Epithelial cell of prostate (primary cell): ENCODE measurements at regions not wholly inside any gene's neighbourhood (a gene's known extent, or its start where the extent isn't known, plus 50 kb on each side); places are given as distances from the start of the nearest gene placed in this dataset.

ENCODE experiments used
- DNase-seq: peaks from one replicate; pipeline ENCODE4 v3.0.0-alpha.2; 2011; ENCODE audit warnings: low read depth, low spot score
- H3K27ac ChIP-seq: fragments of 450-650 bp; 2 replicates; pipeline ENCODE4 v1.5.1; 2017; ENCODE audit warnings: mild to moderate bottlenecking

DNA sequence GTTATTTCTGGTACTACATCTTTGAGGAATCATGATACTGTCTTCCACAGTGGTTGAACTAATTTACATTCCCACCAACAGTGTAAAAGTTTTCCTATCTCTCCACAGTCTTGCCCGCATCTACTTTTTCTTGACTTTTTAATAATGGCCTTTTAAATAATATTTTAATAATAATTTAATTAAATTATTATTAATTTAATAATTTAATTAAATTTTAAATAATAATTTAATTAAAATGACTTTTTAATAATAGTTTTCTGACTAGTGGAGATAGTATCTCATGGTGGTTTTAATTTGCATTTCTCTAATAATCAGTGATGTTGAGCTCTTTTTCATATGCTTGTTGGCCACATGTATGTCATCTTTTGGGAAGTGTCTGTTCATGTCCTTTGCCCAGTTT is 1395.0 kb upstream of the ADGRL3 start:
- DNase-seq, result no peak
- no peak overlapping the region for H3K27ac ChIP-seq

DNA sequence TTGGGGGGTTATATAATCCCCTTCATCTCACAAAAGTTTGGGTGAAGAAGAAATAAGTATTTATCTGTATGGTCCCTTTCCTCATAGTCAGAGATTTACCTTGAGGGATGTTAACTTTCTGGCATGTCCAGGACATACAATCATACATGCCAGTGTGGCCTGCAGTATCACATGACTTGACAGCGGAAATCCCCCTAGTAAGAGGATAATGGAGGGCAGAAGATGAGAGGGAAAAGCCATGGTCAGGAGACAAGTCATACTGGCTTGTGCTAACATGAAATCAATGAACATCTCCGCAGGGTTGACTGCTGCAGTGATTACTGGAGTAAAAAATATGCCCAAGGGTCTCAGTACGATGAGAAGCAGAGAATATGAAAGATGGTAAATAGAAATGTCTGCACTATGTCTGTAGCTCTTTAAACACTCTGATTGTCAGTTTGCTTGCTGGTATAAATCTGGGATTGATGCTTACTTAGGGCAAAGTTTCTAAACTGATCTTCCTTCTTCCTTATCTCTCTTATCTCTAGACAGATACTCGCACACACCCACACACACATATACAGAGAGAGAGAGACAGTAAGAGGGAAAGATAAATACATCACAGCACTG is 1385.6 kb upstream of the ADGRL3 start:
- no peak overlapping the region for H3K27ac ChIP-seq
- DNase-seq, result no peak

DNA sequence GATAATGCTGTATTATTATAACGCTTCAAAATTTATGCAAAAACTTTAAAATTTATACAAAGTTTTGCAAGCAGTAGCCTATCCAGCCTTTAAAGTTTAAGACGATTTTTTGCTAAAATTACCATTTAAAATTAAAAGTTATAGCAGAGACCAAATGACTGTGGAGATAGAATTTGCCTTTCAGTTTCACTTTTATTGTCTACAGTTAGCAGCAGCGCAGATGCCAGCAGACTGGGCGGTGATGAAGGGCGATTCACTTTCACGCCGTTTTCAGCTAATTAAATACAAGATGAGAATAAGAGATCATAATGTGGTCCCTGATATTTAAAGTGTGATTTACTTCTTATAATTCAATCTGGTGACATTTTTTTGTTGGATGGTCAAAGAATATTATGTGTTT is 1381.5 kb upstream of the ADGRL3 start:
- DNase-seq, result no peak
- no peak overlapping the region for H3K27ac ChIP-seq

DNA sequence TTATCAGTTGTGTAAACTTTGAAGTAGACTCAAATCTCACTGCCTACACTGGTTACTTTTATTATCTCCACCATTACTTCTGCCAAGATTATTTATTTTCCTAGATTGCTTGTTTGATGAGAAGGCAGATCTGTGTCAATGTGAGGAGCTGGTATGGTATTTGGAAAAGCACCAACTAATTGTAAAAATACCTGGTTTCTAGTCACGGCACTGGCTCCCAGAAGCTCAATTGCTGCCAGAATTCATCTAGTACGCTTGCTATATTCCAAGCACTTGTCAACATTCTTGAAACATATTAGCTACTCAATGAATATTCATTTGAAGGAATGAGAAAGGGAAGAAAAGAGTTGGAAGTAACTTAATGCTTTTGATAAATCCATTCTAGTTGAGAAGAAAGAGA is 1376.8 kb upstream of the ADGRL3 start:
- no peak overlapping the region for H3K27ac ChIP-seq
- no peak for DNase-seq

DNA sequence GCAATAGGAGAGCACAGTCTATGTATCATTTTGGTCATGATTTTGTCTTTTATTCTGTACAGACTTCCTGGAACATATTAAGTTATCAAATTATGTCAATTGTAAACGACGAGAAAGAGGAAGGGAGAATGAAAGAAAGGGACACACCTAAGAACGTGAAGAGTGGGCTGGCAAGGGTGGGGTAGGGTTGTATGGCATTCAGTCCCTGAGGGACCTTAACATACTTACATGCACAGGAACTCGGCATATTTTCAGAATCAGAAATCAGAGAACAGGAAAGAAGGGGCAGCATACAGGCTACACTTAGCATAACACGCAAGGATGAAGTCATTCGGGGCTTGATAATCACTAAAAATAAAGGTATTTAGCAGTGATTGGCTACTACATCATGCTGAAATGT is 1375.0 kb upstream of the ADGRL3 start:
- DNase-seq, result no peak
- H3K27ac ChIP-seq, result no peak overlapping the region

DNA sequence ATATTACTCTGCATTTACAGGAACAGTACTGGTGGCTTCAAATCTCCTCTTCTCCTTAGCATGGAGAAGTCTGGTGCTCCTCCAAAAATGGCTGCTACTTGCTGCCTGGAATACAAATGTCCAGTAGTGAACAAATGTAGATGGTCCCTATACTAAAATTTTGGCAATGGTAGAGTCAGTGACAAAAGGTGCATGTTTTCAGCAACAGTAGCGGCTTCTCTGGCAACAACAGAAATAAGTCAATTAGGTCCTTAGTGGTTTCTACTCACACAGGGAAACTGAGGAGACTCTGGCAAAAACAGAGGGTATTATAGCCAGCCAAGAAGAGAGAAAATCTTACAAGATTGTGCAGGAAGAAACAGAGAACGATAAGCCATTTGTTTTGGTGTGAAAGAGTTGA is 1368.4 kb upstream of the ADGRL3 start:
- no peak for DNase-seq

DNA sequence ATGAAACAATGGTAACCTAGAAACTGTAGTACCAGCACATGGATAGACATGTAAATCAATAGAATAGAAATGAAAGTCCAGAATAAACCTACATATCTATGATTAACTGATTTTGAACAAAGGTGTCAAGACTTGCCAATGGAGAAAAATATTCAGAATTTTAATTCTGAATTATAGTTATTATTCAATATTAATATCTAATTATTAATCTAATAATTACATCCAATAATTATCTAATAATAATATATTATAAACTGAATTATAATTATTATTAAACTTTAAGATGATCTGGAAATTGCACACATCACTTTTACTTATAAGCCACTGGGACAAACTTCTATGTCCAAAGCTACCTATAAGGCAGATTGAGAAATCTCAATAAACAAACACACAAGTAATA is 1365.2 kb upstream of the ADGRL3 start:
- DNase-seq, result no peak

More for the DNA sequence above, 1368.4 kb upstream of the ADGRL3 start:
- no peak overlapping the region for H3K27ac ChIP-seq

DNA sequence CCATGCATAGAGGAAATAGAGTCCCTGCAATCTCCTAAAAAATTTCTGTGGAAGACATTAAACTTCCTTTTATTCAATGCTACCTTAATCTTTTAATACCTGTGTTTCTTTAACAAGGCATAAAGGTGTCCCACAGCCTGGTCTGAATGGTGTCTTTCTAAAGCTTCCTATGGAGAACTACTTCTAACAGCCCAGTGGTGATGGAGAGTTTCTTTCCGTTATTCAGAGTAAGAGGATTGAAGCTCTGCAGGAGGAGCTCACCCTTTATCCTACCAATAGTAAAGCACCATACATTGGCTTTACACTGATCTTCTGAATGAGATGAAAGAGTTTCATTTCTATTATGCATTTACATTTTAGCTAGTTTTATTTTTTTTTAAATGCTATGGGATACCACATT is 1362.4 kb upstream of the ADGRL3 start:
- DNase-seq, result no peak
- H3K27ac ChIP-seq, result no peak overlapping the region

More for the DNA sequence above, 1365.2 kb upstream of the ADGRL3 start:
- no peak overlapping the region for H3K27ac ChIP-seq

DNA sequence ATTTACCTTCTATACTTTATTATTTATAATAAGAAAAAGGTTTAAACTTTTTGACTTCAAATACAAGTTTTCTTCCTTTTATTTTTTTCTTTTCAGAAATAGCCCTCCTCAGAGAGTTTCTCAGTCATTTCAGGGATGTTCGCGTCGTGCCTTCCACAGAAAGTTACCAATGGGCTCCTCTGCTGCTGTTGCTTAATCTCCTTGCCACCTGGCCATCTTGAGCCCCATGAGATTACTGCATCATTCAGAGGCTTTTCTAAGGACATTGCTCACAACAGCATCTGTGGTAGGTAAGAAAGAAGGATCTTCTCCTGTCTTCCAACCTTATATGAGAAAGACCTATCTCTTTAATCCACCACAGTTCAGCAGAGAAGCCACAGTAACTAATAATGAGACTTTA is 1361.9 kb upstream of the ADGRL3 start:
- H3K27ac ChIP-seq, result no peak overlapping the region
- DNase-seq, result no peak

DNA sequence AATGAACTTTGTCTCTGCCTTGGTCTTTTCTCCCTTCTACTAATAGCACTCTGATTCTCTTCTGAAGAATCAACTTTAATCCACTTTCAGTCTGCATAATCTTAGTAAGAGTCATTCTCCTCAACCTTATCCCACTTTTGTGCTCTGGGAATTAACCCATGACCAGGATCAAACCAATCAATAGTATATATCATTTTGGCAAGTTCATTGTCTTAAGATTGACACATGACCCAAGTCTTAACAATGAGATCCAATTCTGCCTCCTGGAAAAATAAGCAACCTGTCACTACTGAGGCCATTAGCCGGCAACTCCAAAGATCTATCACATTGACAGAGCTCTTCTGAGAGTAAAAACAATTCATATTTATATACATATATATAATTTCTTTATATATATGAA is 1358.4 kb upstream of the ADGRL3 start:
- no peak overlapping the region for H3K27ac ChIP-seq
- DNase-seq, result no peak

DNA sequence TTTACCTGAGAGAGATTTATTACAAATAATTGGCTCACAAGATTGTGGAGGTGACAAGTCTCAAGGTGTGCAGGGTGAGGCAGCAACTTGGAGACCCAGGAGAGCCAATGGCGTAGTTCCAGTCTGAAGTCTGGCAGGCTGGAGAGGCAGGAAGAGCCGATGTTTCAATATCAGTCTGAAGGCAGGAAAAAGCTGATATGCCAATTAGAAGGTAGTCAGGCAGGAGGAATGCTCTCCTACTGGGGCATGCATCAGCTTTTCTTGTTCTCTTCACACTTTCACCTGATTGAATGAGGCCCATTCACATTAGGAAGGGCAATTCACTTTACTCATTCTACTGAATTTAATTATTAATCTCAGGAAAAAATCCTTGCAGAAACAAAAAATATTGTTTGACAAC is 1351.7 kb upstream of the ADGRL3 start:
- H3K27ac ChIP-seq, result no peak overlapping the region
- no peak for DNase-seq

DNA sequence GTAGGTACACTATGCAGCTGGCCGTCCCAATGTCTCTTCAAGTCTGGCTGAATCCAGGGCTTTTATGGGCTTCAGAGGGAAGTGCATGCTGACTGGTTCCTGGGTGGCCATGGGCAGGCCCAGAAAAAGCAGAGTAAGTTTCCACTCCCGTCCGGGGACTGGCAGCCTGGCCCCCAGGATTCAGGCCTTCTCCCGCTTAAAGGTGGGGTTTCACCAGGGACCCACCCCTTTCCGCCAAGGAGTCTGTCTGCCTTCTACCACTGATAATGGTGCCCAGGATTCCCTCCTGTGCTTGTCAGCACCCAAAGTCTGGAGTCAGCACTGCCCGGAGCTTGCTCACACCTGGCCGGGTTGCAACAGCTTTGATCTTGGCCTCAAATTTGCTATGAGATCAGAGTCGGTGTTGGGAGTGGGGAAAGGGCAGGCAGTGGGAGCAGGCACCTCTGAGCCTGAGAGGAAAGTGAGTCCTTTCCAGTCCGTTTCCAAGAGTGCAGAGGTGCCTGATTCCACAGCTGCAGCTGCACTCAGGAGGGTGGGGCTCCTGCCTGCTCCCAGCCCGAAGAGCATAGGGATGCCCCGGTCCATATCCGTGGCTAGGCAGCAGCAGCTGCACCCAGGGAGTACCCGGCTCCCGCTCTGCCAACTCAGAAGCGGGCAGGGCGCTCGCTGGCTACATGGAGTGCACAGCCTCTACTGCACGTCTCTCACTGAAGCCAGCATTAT is 1344.3 kb upstream of the ADGRL3 start:
- no peak for DNase-seq
- no peak overlapping the region for H3K27ac ChIP-seq

DNA sequence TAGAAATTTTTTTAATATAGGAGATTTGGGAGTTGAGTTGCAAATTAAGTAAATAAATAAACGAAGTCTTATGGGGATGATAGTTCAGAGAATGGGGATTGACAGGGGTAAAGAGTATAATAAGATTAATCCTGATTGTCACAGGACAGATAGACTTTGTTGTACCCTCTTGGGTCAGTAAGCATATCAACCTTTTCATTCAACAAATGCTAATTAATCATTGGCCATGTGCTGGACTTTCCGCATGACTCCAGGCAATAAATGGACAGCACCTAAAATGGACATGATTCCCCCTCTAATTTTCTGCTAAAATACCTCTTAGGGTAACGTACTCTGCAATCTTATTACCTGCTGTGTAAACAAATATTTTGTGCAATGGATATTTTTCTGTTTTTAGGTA is 1331.1 kb upstream of the ADGRL3 start:
- H3K27ac ChIP-seq, result no peak overlapping the region
- no peak for DNase-seq

DNA sequence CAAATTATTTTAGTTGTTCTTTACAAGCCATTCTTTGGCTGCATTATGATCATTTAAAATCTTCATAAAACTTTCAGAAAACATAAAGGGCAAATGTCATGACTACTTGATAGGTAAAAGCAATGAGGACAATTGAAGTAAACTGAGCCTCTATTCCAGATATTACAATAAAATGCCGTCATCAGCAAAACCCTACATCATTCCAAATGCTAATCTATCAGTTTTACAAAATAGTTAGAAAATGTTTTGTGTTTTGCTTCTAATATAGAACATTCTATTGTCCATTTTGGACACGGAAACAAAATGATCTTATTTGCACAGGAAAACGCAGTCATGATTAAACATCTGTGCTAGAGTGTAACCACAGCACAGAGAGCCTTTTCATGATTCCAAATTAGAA is 1330.6 kb upstream of the ADGRL3 start:
- DNase-seq, result no peak
- no peak overlapping the region for H3K27ac ChIP-seq

DNA sequence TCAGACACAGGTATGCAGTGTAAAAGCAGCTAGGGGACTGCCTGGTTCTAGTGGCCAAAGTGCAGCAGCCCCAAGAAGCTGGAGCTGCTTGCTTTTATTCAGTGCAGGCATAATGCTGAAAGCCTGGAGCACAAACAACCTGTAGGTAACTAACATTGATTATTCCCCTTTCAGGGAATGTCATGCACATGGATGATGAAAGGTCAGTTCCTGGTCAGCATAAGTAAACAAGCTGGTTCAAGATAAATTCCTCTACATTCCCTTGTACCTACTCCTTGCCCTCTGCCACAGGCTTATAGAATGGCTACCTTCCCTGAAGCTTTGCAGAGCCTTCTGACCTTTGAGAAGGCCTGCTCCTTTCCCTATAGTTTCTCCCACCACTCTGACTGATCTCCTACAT is 1318.5 kb upstream of the ADGRL3 start:
- DNase-seq, result no peak
- H3K27ac ChIP-seq, result no peak overlapping the region

DNA sequence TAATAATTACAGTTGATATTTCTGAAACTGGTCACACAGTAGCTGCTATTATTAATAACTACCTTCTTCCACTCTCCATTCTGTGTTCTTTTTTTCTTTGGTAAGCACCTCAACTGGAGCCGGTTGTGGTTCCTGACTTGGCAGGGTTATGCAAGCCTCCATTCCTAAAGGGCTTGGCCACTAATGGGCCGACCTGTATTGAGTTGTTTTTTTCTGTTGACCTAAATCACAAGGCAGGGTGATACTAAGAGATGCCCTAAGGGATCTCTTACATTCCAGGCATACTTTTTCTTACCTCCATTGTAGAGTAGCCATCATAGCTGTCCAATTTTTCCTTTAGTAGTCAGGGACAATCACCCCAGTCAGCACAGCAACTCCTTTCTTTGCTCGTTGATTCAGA is 1295.8 kb upstream of the ADGRL3 start:
- H3K27ac ChIP-seq, result no peak overlapping the region
- no peak for DNase-seq

DNA sequence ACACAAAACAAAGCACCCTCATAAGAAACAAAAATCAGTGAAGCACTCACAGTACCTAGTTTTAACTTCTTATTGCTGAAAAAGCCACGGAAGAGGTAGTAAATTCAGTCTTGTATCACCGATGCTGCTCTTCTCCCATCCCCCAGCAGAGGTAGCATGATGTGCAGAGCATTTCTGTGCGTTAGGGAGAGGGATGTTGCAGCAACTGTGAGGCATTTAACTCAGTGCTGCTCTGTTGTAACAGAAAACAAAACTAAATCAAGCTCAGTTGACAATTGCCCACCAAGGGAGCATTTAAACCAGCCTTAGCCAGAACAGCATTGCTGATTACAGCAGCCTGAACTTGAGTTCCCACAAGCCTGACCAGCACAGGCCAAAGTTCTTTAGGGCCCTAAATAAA is 1279.7 kb upstream of the ADGRL3 start:
- H3K27ac ChIP-seq, result no peak overlapping the region
- DNase-seq, result no peak

DNA sequence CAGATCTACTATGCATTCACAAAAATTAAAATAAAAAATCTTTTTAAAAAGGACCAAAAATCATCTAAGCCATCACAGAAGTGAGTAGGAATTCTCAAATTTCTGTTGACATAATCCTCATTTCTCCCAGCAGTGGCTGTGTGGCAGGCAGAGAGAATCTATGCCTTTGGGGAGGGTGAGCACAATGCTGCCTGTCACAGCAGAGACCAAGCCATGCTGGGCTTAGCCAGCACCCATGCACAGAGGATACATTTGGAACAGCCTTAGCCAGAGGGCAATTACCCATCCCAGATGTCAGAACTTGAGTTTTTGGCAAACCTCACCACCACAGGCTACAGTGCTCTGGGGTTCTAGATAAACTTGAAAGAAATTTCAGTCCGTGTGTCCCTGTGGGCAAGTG is 1274.8 kb upstream of the ADGRL3 start:
- no peak overlapping the region for H3K27ac ChIP-seq
- DNase-seq, result no peak

DNA sequence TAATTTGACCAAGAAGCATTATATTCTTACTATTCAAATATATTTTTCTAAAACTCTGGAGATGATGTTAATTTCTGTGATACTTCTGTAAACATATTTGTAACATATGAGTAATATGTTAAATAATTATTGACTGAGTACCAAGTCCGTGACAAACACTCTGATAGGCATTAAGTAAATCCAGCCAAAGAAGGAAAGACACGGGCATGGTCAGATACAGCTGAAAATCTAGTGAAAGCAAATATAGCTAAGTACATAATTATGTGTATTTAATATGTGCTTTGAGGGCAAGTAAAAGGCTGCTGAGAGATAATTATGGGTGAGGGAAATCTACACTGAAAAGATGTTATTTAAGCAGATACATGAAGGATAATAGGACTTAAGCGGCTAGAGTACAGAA is 1263.6 kb upstream of the ADGRL3 start:
- DNase-seq, result no peak
- H3K27ac ChIP-seq, result no peak overlapping the region

DNA sequence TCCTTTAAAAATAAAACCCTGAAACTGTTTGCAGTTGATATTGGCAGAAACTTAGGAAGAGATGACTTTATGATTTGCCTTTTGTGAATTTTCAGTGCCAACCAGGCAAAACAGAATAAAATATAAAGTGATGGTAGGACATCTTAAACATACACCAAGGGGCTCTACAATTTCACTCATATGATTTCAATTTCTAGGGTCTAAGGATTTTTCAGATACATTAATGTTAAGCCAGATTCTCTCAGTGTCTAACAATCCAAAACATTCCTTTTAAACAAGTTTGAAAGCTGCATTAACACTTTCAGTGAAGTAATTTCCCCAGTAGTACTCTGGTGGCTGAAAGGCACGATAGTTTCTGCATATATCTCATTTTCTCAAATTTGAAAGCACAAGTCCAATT is 1262.0 kb upstream of the ADGRL3 start:
- H3K27ac ChIP-seq, result no peak overlapping the region
- DNase-seq, result no peak

DNA sequence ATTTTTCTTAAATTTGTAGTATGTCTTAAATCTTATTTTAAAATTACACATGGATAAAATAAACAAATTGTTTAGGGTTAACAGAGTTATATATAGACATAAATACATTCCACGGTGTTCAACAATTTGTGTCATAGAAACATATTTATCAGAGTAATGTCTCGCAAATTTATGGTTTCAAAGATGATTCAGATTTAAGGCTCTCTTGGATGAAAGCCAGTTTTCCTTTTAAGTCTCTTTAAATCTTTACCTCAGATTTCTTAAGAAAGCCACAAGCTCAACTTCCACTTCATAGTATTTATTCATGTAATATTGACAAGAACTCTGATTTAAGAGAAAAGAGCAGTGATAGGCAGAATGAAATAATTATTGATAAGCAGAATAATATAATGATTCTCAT is 1254.8 kb upstream of the ADGRL3 start:
- no peak overlapping the region for H3K27ac ChIP-seq
- no peak for DNase-seq

DNA sequence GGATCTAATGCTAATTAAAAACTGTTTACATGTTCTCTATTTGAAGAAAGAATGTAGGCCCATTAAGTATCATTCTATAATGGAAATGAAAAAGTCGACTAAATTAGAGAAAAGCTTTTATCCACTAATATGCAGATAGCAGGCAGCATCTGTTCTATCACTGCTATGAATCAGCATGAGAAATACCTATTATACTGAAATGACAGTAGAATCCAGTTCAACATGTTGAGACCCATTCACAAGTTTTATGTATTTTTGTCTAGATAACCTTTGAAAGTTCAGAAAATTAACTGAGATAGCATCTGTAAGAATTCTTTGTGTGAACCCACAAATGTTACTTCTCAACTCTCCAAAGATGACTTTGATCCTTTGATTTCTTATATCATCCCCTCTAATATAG is 1254.4 kb upstream of the ADGRL3 start:
- no peak for DNase-seq
- no peak overlapping the region for H3K27ac ChIP-seq
